OCI-LY1 (cell line): ENCODE measurements at regions not wholly inside any gene's neighbourhood (a gene's known extent, or its start where the extent isn't known, plus 50 kb on each side); places are given as distances from the start of the nearest gene placed in this dataset.

ENCODE experiments used
- H2AFZ ChIP-seq: fragments of 200-600 bp; sonication (generic), shearing (Covaris generic); 2 replicates; pipeline ENCODE4 v1.6.0; 2014; ENCODE audit warnings: antibody characterized with exemption, mild to moderate bottlenecking, low read length
- H3F3A ChIP-seq: fragments of 200-600 bp; sonication (generic), shearing (Covaris generic); 2 replicates; pipeline ENCODE4 v1.6.0; 2014; ENCODE audit warnings: mild to moderate bottlenecking, antibody characterized with exemption, low read length, moderate library complexity; ENCODE audit not compliant: insufficient read depth
- H3K27ac ChIP-seq: fragments of 200-600 bp; sonication (generic); 2 replicates; pipeline ENCODE4 v1.5.1; 2014; ENCODE audit warnings: low read length, mixed run types, mild to moderate bottlenecking, low read depth; ENCODE audit not compliant: poor library complexity, severe bottlenecking
- H3K27me3 ChIP-seq: fragments of 200-600 bp; sonication (generic); 2 replicates; pipeline ENCODE4 v1.6.0; 2014; ENCODE audit warnings: antibody characterized with exemption, mild to moderate bottlenecking, low read length, moderate library complexity; ENCODE audit not compliant: insufficient read depth
- H3K36me3 ChIP-seq: fragments of 200-600 bp; sonication (generic); 2 replicates; pipeline ENCODE4 v1.6.1; 2014; ENCODE audit warnings: mild to moderate bottlenecking, antibody characterized with exemption, low read length, moderate library complexity, mixed read lengths; ENCODE audit not compliant: insufficient read depth
- H3K4me1 ChIP-seq: fragments of 200-600 bp; sonication (generic); 2 replicates; pipeline ENCODE4 v1.5.1; 2014; ENCODE audit warnings: mild to moderate bottlenecking, low read length, moderate library complexity; ENCODE audit not compliant: insufficient read depth, severe bottlenecking
- H3K4me2 ChIP-seq: fragments of 200-600 bp; sonication (generic), shearing (Covaris generic); 2 replicates; pipeline ENCODE4 v1.6.1; 2014; ENCODE audit warnings: low read length
- H3K4me3 ChIP-seq: fragments of 200-600 bp; sonication (generic); 2 replicates; pipeline ENCODE4 v1.5.1; 2014; ENCODE audit warnings: low read length, low read depth, mild to moderate bottlenecking, mixed read lengths; ENCODE audit not compliant: poor library complexity, severe bottlenecking
- H3K79me2 ChIP-seq: fragments of 200-600 bp; shearing (Covaris generic); 2 replicates; pipeline ENCODE4 v1.6.1; 2016; ENCODE audit warnings: mixed run types, low read length, mixed read lengths; ENCODE audit not compliant: insufficient read depth
- H3K9ac ChIP-seq: fragments of 200-600 bp; sonication (generic), shearing (Covaris generic); 2 replicates; pipeline ENCODE4 v1.6.1; 2014; ENCODE audit warnings: mild to moderate bottlenecking, low read length, mixed read lengths
- H3K9me2 ChIP-seq: fragments of 200-600 bp; sonication (generic), shearing (Covaris generic); 2 replicates; pipeline ENCODE4 v1.6.1; 2014; ENCODE audit warnings: low read depth, mild to moderate bottlenecking, low read length, mixed read lengths
- H3K9me3 ChIP-seq: fragments of 200-600 bp; shearing (Covaris generic); 2 replicates; pipeline ENCODE4 v1.6.1; 2014; ENCODE audit warnings: low read length, mixed read lengths
- H4K20me1 ChIP-seq: fragments of 200-600 bp; sonication (generic), shearing (Covaris generic); 2 replicates; pipeline ENCODE4 v1.6.0; 2016; ENCODE audit warnings: mild to moderate bottlenecking, low read length; ENCODE audit not compliant: insufficient read depth
- CTCF ChIP-seq: fragments of 200-600 bp; sonication (generic), shearing (Covaris generic); IDR thresholded peaks from 2 replicates; pipeline ENCODE4 v1.5.1; 2017; ENCODE audit warnings: mild to moderate bottlenecking, antibody characterized with exemption, low read length, moderate library complexity, mixed read lengths
- EZH2 ChIP-seq: fragments of 200-600 bp; sonication (generic), shearing (Covaris generic); IDR thresholded peaks from 2 replicates; pipeline ENCODE4 v1.8.0; 2017; ENCODE audit warnings: borderline replicate concordance, mixed run types, mild to moderate bottlenecking, antibody characterized with exemption, low read length, moderate library complexity, mixed read lengths

GRCh38 chr12:76697849-76698248 lies 66.1 kb upstream of the ZDHHC17 start:
- no peak overlapping the region for H3K4me2 ChIP-seq
- no peaks in the 10 kb centered on the region for H3K79me2 ChIP-seq
- no peaks in the 10 kb centered on the region for H3K9me3 ChIP-seq
- no peak overlapping the region for H3K9ac ChIP-seq
- H3K9me2 ChIP-seq, result no peaks in the 10 kb centered on the region
- no peaks in the 10 kb centered on the region for H3K4me1 ChIP-seq
- no peak overlapping the region for H3K27ac ChIP-seq
- TF ChIP-seq CTCF, result no peak
- no peak for TF ChIP-seq EZH2
- no peak overlapping the region for H2AFZ ChIP-seq
- no peaks in the 10 kb centered on the region for H3F3A ChIP-seq
- no peak overlapping the region for H3K4me3 ChIP-seq
- no peaks in the 10 kb centered on the region for H3K36me3 ChIP-seq
- no peaks in the 10 kb centered on the region for H3K27me3 ChIP-seq
- H4K20me1 ChIP-seq, result no peaks in the 10 kb centered on the region

- H3K4me1 ChIP-seq, result no peaks in the 10 kb centered on the region
- no peak overlapping the region for H3K9ac ChIP-seq
- H3K27me3 ChIP-seq, result no peaks in the 10 kb centered on the region
- no peak for TF ChIP-seq EZH2
- no peak for TF ChIP-seq CTCF
- H3K4me3 ChIP-seq, result no peak overlapping the region
- H3K4me2 ChIP-seq, result no peak overlapping the region
- H3K9me2 ChIP-seq, result no peaks in the 10 kb centered on the region
- no peaks in the 10 kb centered on the region for H3K36me3 ChIP-seq
- no peaks in the 10 kb centered on the region for H3F3A ChIP-seq
- H3K9me3 ChIP-seq, result no peaks in the 10 kb centered on the region
- no peak overlapping the region for H2AFZ ChIP-seq
- no peak overlapping the region for H3K27ac ChIP-seq
- H4K20me1 ChIP-seq, result no peaks in the 10 kb centered on the region
- H3K79me2 ChIP-seq, result no peaks in the 10 kb centered on the region
These were observed 65.6 kb upstream of the ZDHHC17 start for GRCh38 chr12:76698316-76698715.

GRCh38 chr12:76698966-76699365 lies 64.9 kb upstream of the ZDHHC17 start:
- TF ChIP-seq CTCF, result no peak
- no peak for TF ChIP-seq EZH2
- H3K79me2 ChIP-seq, result no peaks in the 10 kb centered on the region
- H3K27me3 ChIP-seq, result no peaks in the 10 kb centered on the region
- H3K4me1 ChIP-seq, result no peaks in the 10 kb centered on the region
- H3K9ac ChIP-seq, result no peak overlapping the region
- no peak overlapping the region; the same call in 1 of the 2 replicates for H2AFZ ChIP-seq
- no peaks in the 10 kb centered on the region for H3K9me2 ChIP-seq
- H3K9me3 ChIP-seq, result no peaks in the 10 kb centered on the region
- no peak overlapping the region for H3K4me2 ChIP-seq
- H3K27ac ChIP-seq, result no peak overlapping the region
- H3K36me3 ChIP-seq, result no peaks in the 10 kb centered on the region
- no peaks in the 10 kb centered on the region for H3F3A ChIP-seq
- H4K20me1 ChIP-seq, result no peaks in the 10 kb centered on the region
- H3K4me3 ChIP-seq, result no peak overlapping the region
